SK-N-SH treated with all-trans-retinoic acid at 6 μM for 48 hours (cell line): ENCODE measurements at regions not wholly inside any gene's neighbourhood (a gene's known extent, or its start where the extent isn't known, plus 50 kb on each side); places are given as distances from the start of the nearest gene placed in this dataset.

ENCODE experiments used
- ARNTL ChIP-seq: fragments of 450-650 bp; formaldehyde crosslinking; IDR thresholded peaks from 2 replicates; pipeline ENCODE4 v1.5.0; 2020; ENCODE audit warnings: low read depth, mild to moderate bottlenecking, moderate library complexity, borderline replicate concordance
- CREB5 ChIP-seq: fragments of 250-450 bp; sonication (Bioruptor Pico); IDR thresholded peaks from 2 replicates; pipeline ENCODE4 v1.5.1; 2020; ENCODE audit warnings: low read depth, mild to moderate bottlenecking, moderate library complexity
- CSDC2 ChIP-seq: fragments of 250-450 bp; sonication (Bioruptor Pico); IDR thresholded peaks from 2 replicates; pipeline ENCODE4 v1.5.0; 2020; ENCODE audit warnings: mild to moderate bottlenecking, moderate library complexity
- GLIS3 ChIP-seq: fragments of 250-450 bp; sonication (Bioruptor Pico); IDR thresholded peaks from 2 replicates; pipeline ENCODE4 v1.5.0; 2020; ENCODE audit warnings: mild to moderate bottlenecking, moderate library complexity
- ISL1 ChIP-seq: fragments of 250-450 bp; sonication (Bioruptor Pico); IDR thresholded peaks from 2 replicates; pipeline ENCODE4 v2.1.2; 2022; ENCODE audit warnings: mild to moderate bottlenecking, moderate library complexity
- PATZ1 ChIP-seq: fragments of 250-450 bp; sonication (Bioruptor Pico); IDR thresholded peaks from 2 replicates; pipeline ENCODE4 v1.8.0; 2020; ENCODE audit warnings: mild to moderate bottlenecking, moderate library complexity, borderline replicate concordance
- POU6F1 ChIP-seq: fragments of 250-450 bp; sonication (Bioruptor Pico); IDR thresholded peaks from 2 replicates; pipeline ENCODE4 v1.8.0; 2021; ENCODE audit warnings: low read depth, mild to moderate bottlenecking, moderate library complexity, borderline replicate concordance
- PPARA ChIP-seq: fragments of 250-450 bp; sonication (Bioruptor Pico); IDR thresholded peaks from 2 replicates; pipeline ENCODE4 v1.5.0; 2020; ENCODE audit warnings: mild to moderate bottlenecking, borderline replicate concordance
- SNAI2 ChIP-seq: fragments of 250-450 bp; sonication (Bioruptor Pico); IDR thresholded peaks from 2 replicates; pipeline ENCODE4 v1.5.0; 2020; ENCODE audit warnings: mild to moderate bottlenecking, moderate library complexity
- TSHZ2 ChIP-seq: fragments of 250-450 bp; sonication (Bioruptor Pico); IDR thresholded peaks from 2 replicates; pipeline ENCODE4 v1.5.0; 2020; ENCODE audit warnings: mild to moderate bottlenecking, moderate library complexity
- ZC3H10 ChIP-seq: fragments of 250-450 bp; sonication (Bioruptor Pico); IDR thresholded peaks from 2 replicates; pipeline ENCODE4 v1.5.1; 2021; ENCODE audit warnings: mild to moderate bottlenecking, moderate library complexity
- ZFP3 ChIP-seq: fragments of 250-450 bp; sonication (Bioruptor Pico); IDR thresholded peaks from 2 replicates; pipeline ENCODE4 v1.5.0; 2020; ENCODE audit warnings: mild to moderate bottlenecking, moderate library complexity
- ZFP30 ChIP-seq: fragments of 450-650 bp; formaldehyde crosslinking; IDR thresholded peaks from 2 replicates; pipeline ENCODE4 v1.5.0; 2022; ENCODE audit warnings: mild to moderate bottlenecking, moderate library complexity
- ZNF70 ChIP-seq: fragments of 450-650 bp; formaldehyde crosslinking; IDR thresholded peaks from 2 replicates; pipeline ENCODE4 v1.5.0; 2020; ENCODE audit warnings: mild to moderate bottlenecking, moderate library complexity

- no peak for TF ChIP-seq POU6F1 (CRISPR knock-in tag)
- TF ChIP-seq PPARA (CRISPR knock-in tag), result no peak
- no peak for TF ChIP-seq ZC3H10
- TF ChIP-seq ZFP30 (CRISPR knock-in tag), result no peak
- TF ChIP-seq SNAI2 (CRISPR knock-in tag), result no peak
- no peak for TF ChIP-seq ARNTL (CRISPR knock-in tag)
- no peak for TF ChIP-seq TSHZ2 (CRISPR knock-in tag)
- no peak for TF ChIP-seq GLIS3 (CRISPR knock-in tag)
- TF ChIP-seq ZFP3 (CRISPR knock-in tag), result no peak
- no peak for TF ChIP-seq ISL1 (CRISPR knock-in tag)
- TF ChIP-seq CREB5 (CRISPR knock-in tag), result no peak
- TF ChIP-seq PATZ1 (CRISPR knock-in tag), result no peak
- no peak for TF ChIP-seq CSDC2 (CRISPR knock-in tag)
- no peak for TF ChIP-seq ZNF70 (CRISPR knock-in tag)
These were observed 105.6 kb upstream of the BMPER start for GRCh38 chr7:33799766-33800165.
